HEK293 (cell line): ENCODE measurements at regions not wholly inside any gene's neighbourhood (a gene's known extent, or its start where the extent isn't known, plus 50 kb on each side); places are given as distances from the start of the nearest gene placed in this dataset.

Experiments
- CTCF ChIA-PET: fragments of 350-600 bp; formaldehyde crosslinking; extraction: SDS; loops from one replicate; lab custom pipeline; 2021; ENCODE audit warnings: antibody characterized with exemption; lab: Yijun Ruan, JAX
- POLR2A ChIA-PET: fragments of 300-600 bp; formaldehyde crosslinking; extraction: SDS; loops from one replicate; lab custom pipeline; 2020; ENCODE audit warnings: antibody characterized with exemption, inconsistent platforms; lab: Yijun Ruan, JAX
- H3K27ac ChIP-seq: fragments of 200-500 bp; sonication (Bioruptor generic); 2 replicates; pipeline ENCODE4 v1.5.1; 2014; ENCODE audit warnings: low read depth, low read length, control low read depth, inconsistent platforms; ENCODE audit errors: extremely low read depth
- H3K36me3 ChIP-seq, 2 experiments: fragments of 200-500 bp in 1 of 2; sonication (Bioruptor generic) in 1 of 2; 1 replicate in 1 of 2; 2 replicates in 1 of 2; pipeline ENCODE4 v1.5.1; 2014 to 2017; ENCODE audit warnings: inconsistent platforms in 2 of 2, low read length in 2 of 2; ENCODE audit not compliant: control insufficient read depth in 2 of 2, insufficient read depth in 1 of 2
- H3K4me1 ChIP-seq: fragments of 200-500 bp; sonication (Bioruptor generic); 2 replicates; pipeline ENCODE4 v1.5.1; 2014; ENCODE audit warnings: mild to moderate bottlenecking, low read length, inconsistent platforms; ENCODE audit not compliant: control insufficient read depth, insufficient read depth
- H3K4me3 ChIP-seq: 2 replicates; pipeline ENCODE4 v1.5.1; 2011; ENCODE audit warnings: low read depth, mild to moderate bottlenecking, control low read depth, low read length, moderate library complexity
- H3K9me3 ChIP-seq: fragments of 200-500 bp; sonication (Bioruptor generic); 2 replicates; pipeline ENCODE4 v1.5.1; 2014; ENCODE audit warnings: low read depth, low read length, inconsistent platforms; ENCODE audit not compliant: control insufficient read depth, insufficient read depth
- HOXD13 ChIP-seq: sonication (generic); formaldehyde crosslinking; IDR thresholded peaks from 2 replicates; pipeline ENCODE4 v1.8.0; 2022; ENCODE audit warnings: missing genetic modification reagents, borderline replicate concordance
- KLF1 ChIP-seq: fragments of 450-650 bp; formaldehyde crosslinking; IDR thresholded peaks from 2 replicates; pipeline ENCODE4 v1.5.1; 2016; ENCODE audit warnings: missing biosample characterization, missing genetic modification characterization
- KLF16 ChIP-seq: fragments of 450-650 bp; formaldehyde crosslinking; IDR thresholded peaks from 2 replicates; pipeline ENCODE4 v1.5.1; 2017; ENCODE audit warnings: missing biosample characterization, missing genetic modification characterization
- KLF9 ChIP-seq: fragments of 450-650 bp; formaldehyde crosslinking; IDR thresholded peaks from 2 replicates; pipeline ENCODE4 v1.5.1; 2016; ENCODE audit warnings: missing biosample characterization, missing genetic modification characterization, low read depth
- MYNN ChIP-seq: fragments of 450-650 bp; formaldehyde crosslinking; IDR thresholded peaks from 2 replicates; pipeline ENCODE4 v1.5.1; 2016; ENCODE audit warnings: missing biosample characterization, missing genetic modification characterization, borderline replicate concordance
- SP7 ChIP-seq: fragments of 450-650 bp; formaldehyde crosslinking; IDR thresholded peaks from 2 replicates; pipeline ENCODE4 v1.5.1; 2016; ENCODE audit warnings: missing biosample characterization, missing genetic modification characterization
- YY2 ChIP-seq: fragments of 450-650 bp; formaldehyde crosslinking; IDR thresholded peaks from 2 replicates; pipeline ENCODE4 v1.5.1; 2016; ENCODE audit warnings: missing biosample characterization, missing genetic modification characterization
- ZBTB11 ChIP-seq: fragments of 450-650 bp; formaldehyde crosslinking; conservative IDR thresholded peaks from 2 replicates; pipeline ENCODE4 v1.5.1; 2016; ENCODE audit warnings: low read depth, missing biosample characterization, missing genetic modification characterization
- ZBTB48 ChIP-seq: fragments of 450-650 bp; formaldehyde crosslinking; IDR thresholded peaks from 2 replicates; pipeline ENCODE4 v1.5.1; 2016; ENCODE audit warnings: missing biosample characterization, missing genetic modification characterization
- ZBTB8A ChIP-seq: fragments of 450-650 bp; formaldehyde crosslinking; IDR thresholded peaks from 2 replicates; pipeline ENCODE4 v1.5.1; 2016; ENCODE audit warnings: missing biosample characterization, missing genetic modification characterization
- ZFHX2 ChIP-seq: fragments of 450-650 bp; formaldehyde crosslinking; conservative IDR thresholded peaks from 2 replicates; pipeline ENCODE4 v1.5.1; 2016; ENCODE audit warnings: missing biosample characterization, missing genetic modification characterization
- ZNF174 ChIP-seq: fragments of 450-650 bp; formaldehyde crosslinking; IDR thresholded peaks from 2 replicates; pipeline ENCODE4 v1.5.0; 2017; ENCODE audit warnings: missing biosample characterization, mild to moderate bottlenecking, missing genetic modification characterization
- ZNF239 ChIP-seq: fragments of 450-650 bp; formaldehyde crosslinking; IDR thresholded peaks from 2 replicates; pipeline ENCODE4 v1.5.1; 2016; ENCODE audit warnings: missing biosample characterization, missing genetic modification characterization
- ZNF416 ChIP-seq: fragments of 450-650 bp; formaldehyde crosslinking; IDR thresholded peaks from 2 replicates; pipeline ENCODE4 v1.5.1; 2016; ENCODE audit warnings: missing biosample characterization, missing genetic modification characterization
- ZNF473 ChIP-seq: fragments of 450-650 bp; formaldehyde crosslinking; IDR thresholded peaks from 2 replicates; pipeline ENCODE4 v1.5.1; 2017; ENCODE audit warnings: missing biosample characterization, missing genetic modification characterization
- ZNF518A ChIP-seq: fragments of 450-650 bp; formaldehyde crosslinking; conservative IDR thresholded peaks from 2 replicates; pipeline ENCODE4 v1.5.1; 2016; ENCODE audit warnings: low read depth, missing biosample characterization, missing genetic modification characterization
- ZNF548 ChIP-seq: fragments of 450-650 bp; formaldehyde crosslinking; IDR thresholded peaks from 2 replicates; pipeline ENCODE4 v1.5.1; 2016; ENCODE audit warnings: missing biosample characterization, missing genetic modification characterization
- ZNF561 ChIP-seq: fragments of 450-650 bp; IDR thresholded peaks from 2 replicates; pipeline ENCODE4 v1.5.1; 2018; ENCODE audit warnings: missing biosample characterization, missing genetic modification characterization, borderline replicate concordance
- ZNF624 ChIP-seq: fragments of 450-650 bp; formaldehyde crosslinking; IDR thresholded peaks from 2 replicates; pipeline ENCODE4 v1.5.1; 2017; ENCODE audit warnings: missing biosample characterization, missing genetic modification characterization
- ZNF701 ChIP-seq: fragments of 450-650 bp; formaldehyde crosslinking; IDR thresholded peaks from 2 replicates; pipeline ENCODE4 v1.5.1; 2016; ENCODE audit warnings: missing biosample characterization, missing genetic modification characterization
- ZNF704 ChIP-seq: fragments of 450-650 bp; formaldehyde crosslinking; IDR thresholded peaks from 2 replicates; pipeline ENCODE4 v1.5.1; 2016; ENCODE audit warnings: missing biosample characterization, missing genetic modification characterization
- ZNF776 ChIP-seq: fragments of 450-650 bp; formaldehyde crosslinking; IDR thresholded peaks from 2 replicates; pipeline ENCODE4 v1.5.0; 2017; ENCODE audit warnings: missing biosample characterization, missing genetic modification characterization, borderline replicate concordance
- ZNF791 ChIP-seq: fragments of 450-650 bp; formaldehyde crosslinking; IDR thresholded peaks from 2 replicates; pipeline ENCODE4 v1.5.1; 2016; ENCODE audit warnings: missing biosample characterization, missing genetic modification characterization
- TF ChIP-seq, protein P1 (sequence below): fragments of 450-650 bp; formaldehyde crosslinking; IDR thresholded peaks from 2 replicates; pipeline ENCODE4 v1.5.1; 2017; ENCODE audit warnings: missing biosample characterization, mild to moderate bottlenecking, missing genetic modification characterization, moderate library complexity

GRCh38 chr16:79784007-79784406 lies 183.5 kb upstream of the MAF start:
- H3K9me3 ChIP-seq = no peaks in the 10 kb centered on the region
- no peaks in the 10 kb centered on the region for H3K4me1 ChIP-seq
- ChIA-PET POLR2A (no interaction called here), CTCF (no interaction called here)
- H3K36me3 ChIP-seq = no peaks in the 10 kb centered on the region
- TF ChIP-seq ZBTB8A = no peak
- TF ChIP-seq ZNF416 (tag by site-specific recombination) = no peak
- TF ChIP-seq ZNF704 (tag by site-specific recombination) = no peak
- no peak for TF ChIP-seq ZNF473 (tag by site-specific recombination)
- TF ChIP-seq ZNF561 (tag by site-specific recombination) = no peak
- TF ChIP-seq ZNF624 = no peak
- TF ChIP-seq SP7 (tag by site-specific recombination) = no peak
- no peak for TF ChIP-seq ZNF239 (tag by site-specific recombination)
- no peak for TF ChIP-seq KLF1 (tag by site-specific recombination)
- TF ChIP-seq ZNF174 (tag by site-specific recombination) = no peak
- TF ChIP-seq HOXD13 = no peak
- TF ChIP-seq ZFHX2 (tag by site-specific recombination) = no peak
- no peak overlapping the region for H3K27ac ChIP-seq
- H3K4me3 ChIP-seq = no peak overlapping the region

GRCh38 chr16:79777679-79778078 lies 177.1 kb upstream of the MAF start:
- Histone ChIP-seq H3K4me1 (no peaks in the 10 kb centered on the region), H3K9me3 (no peaks in the 10 kb centered on the region), H3K27ac (no peak overlapping the region), H3K4me3 (no peak overlapping the region), H3K36me3 (no peaks in the 10 kb centered on the region)
- POLR2A ChIA-PET = no interaction called here
- CTCF ChIA-PET = no interaction called here
- TF ChIP-seq MYNN (no peak), ZBTB48 (tag by site-specific recombination) (no peak), ZNF701 (tag by site-specific recombination) (no peak), ZNF548 (tag by site-specific recombination) (no peak), ZNF518A (tag by site-specific recombination) (no peak), YY2 (tag by site-specific recombination) (no peak), ZNF473 (tag by site-specific recombination) (no peak), ZBTB11 (tag by site-specific recombination) (no peak), KLF16 (no peak), KLF9 (tag by site-specific recombination) (no peak), ZNF776 (no peak), ZNF791 (no peak)
- TF ChIP-seq, protein P1, sequence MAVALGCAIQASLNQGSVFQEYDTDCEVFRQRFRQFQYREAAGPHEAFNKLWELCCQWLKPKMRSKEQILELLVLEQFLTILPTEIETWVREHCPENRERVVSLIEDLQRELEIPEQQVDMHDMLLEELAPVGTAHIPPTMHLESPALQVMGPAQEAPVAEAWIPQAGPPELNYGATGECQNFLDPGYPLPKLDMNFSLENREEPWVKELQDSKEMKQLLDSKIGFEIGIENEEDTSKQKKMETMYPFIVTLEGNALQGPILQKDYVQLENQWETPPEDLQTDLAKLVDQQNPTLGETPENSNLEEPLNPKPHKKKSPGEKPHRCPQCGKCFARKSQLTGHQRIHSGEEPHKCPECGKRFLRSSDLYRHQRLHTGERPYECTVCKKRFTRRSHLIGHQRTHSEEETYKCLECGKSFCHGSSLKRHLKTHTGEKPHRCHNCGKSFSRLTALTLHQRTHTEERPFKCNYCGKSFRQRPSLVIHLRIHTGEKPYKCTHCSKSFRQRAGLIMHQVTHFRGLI (tag by site-specific recombination) = no peak
